GM23338 (cell line): ENCODE measurements at regions not wholly inside any gene's neighbourhood (a gene's known extent, or its start where the extent isn't known, plus 50 kb on each side); places are given as distances from the start of the nearest gene placed in this dataset.

Experiments
- ATAC-seq: fragments of 200-7000 bp; cut with Tn5 transposase; 3 replicates; pipeline ENCODE4 v1.9.1; 2020
- DNase-seq: peaks from one replicate; pipeline ENCODE4 v3.0.0-alpha.2; 2015; ENCODE audit warnings: low spot score
- H2AFZ ChIP-seq: fragments of 200-600 bp; sonication (generic); 2 replicates; pipeline ENCODE4 v1.8.0; 2016; ENCODE audit warnings: antibody characterized with exemption, mild to moderate bottlenecking, moderate library complexity
- H3F3A ChIP-seq: fragments of 200-600 bp; sonication (generic); replicated peaks from 2 replicates; pipeline ENCODE4 v1.8.0; 2017; ENCODE audit warnings: antibody characterized with exemption, mixed run types, low read depth
- H3K27ac ChIP-seq: fragments of 200-600 bp; sonication (generic); 2 replicates; pipeline ENCODE4 v1.6.1; 2016; ENCODE audit warnings: low read depth
- H3K27me3 ChIP-seq: fragments of 200-600 bp; sonication (generic); 2 replicates; pipeline ENCODE4 v1.8.0; 2016; ENCODE audit warnings: mild to moderate bottlenecking, mixed run types, moderate library complexity; ENCODE audit not compliant: insufficient read depth
- H3K36me3 ChIP-seq: fragments of 200-600 bp; sonication (generic); 2 replicates; pipeline ENCODE4 v1.8.0; 2016; ENCODE audit warnings: mild to moderate bottlenecking; ENCODE audit not compliant: insufficient read depth
- H3K4me1 ChIP-seq: fragments of 200-600 bp; sonication (generic); 2 replicates; pipeline ENCODE4 v1.8.0; 2016; ENCODE audit warnings: mild to moderate bottlenecking, moderate library complexity; ENCODE audit not compliant: insufficient read depth
- H3K4me2 ChIP-seq: fragments of 200-600 bp; sonication (generic); 2 replicates; pipeline ENCODE4 v1.7.1; 2017; ENCODE audit warnings: mixed run types
- H3K4me3 ChIP-seq: fragments of 200-600 bp; sonication (generic); 2 replicates; pipeline ENCODE4 v1.6.1; 2016; ENCODE audit warnings: mixed run types
- H3K79me2 ChIP-seq: fragments of 200-600 bp; sonication (generic); replicated peaks from 2 replicates; pipeline ENCODE4 v1.8.0; 2017; ENCODE audit warnings: mild to moderate bottlenecking; ENCODE audit not compliant: insufficient read depth
- H3K9me2 ChIP-seq: fragments of 200-600 bp; sonication (generic); 2 replicates; pipeline ENCODE4 v1.8.0; 2017; ENCODE audit not compliant: insufficient read depth
- H4K20me1 ChIP-seq: fragments of 200-600 bp; sonication (generic); replicated peaks from 2 replicates; pipeline ENCODE4 v1.8.0; 2017; ENCODE audit warnings: mild to moderate bottlenecking; ENCODE audit not compliant: insufficient read depth
- H3K27ac Mint-ChIP-seq: 2 replicates; pipeline ENCODE4 v1.8.0; 2020; ENCODE audit warnings: inconsistent platforms, mild to moderate bottlenecking, moderate library complexity, mixed read lengths
- H3K27me3 Mint-ChIP-seq: 3 replicates; pipeline ENCODE4 v1.8.0; 2022; ENCODE audit warnings: low read depth, mild to moderate bottlenecking, moderate library complexity, mixed read lengths, inconsistent platforms; ENCODE audit not compliant: insufficient read depth, poor library complexity
- H3K36me3 Mint-ChIP-seq: 3 replicates; pipeline ENCODE4 v1.8.0; 2021; ENCODE audit warnings: low read depth, mild to moderate bottlenecking, inconsistent platforms, moderate library complexity, mixed read lengths
- H3K4me1 Mint-ChIP-seq: 3 replicates; pipeline ENCODE4 v1.8.0; 2020; ENCODE audit warnings: mild to moderate bottlenecking, inconsistent platforms, mixed read lengths
- H3K4me3 Mint-ChIP-seq: 3 replicates; pipeline ENCODE4 v1.8.0; 2021; ENCODE audit warnings: moderate library complexity, mild to moderate bottlenecking, inconsistent platforms, mixed read lengths
- H3K9me3 Mint-ChIP-seq: 3 replicates; pipeline ENCODE4 v1.8.0; 2020; ENCODE audit warnings: moderate library complexity, mild to moderate bottlenecking, inconsistent platforms, mixed read lengths
- CREB1 ChIP-seq: fragments of 250-450 bp; sonication (Bioruptor Pico); IDR thresholded peaks from 2 replicates; pipeline ENCODE4 v1.5.0; 2020; ENCODE audit warnings: low read depth, mild to moderate bottlenecking, moderate library complexity
- CTCF ChIP-seq, 2 experiments: fragments of 200-600 bp in 1 of 2; sonication (generic) in 1 of 2; conservative IDR thresholded peaks; 2 replicates each; pipeline versions ENCODE4 v1.5.1 to v1.6.1; 2016 to 2017; ENCODE audit warnings: antibody characterized with exemption in 2 of 2, low read depth in 2 of 2, mild to moderate bottlenecking in 2 of 2, moderate library complexity in 1 of 2
- JUNB ChIP-seq: IDR thresholded peaks from one replicate; pipeline ENCODE4 v1.6.1; 2016; ENCODE audit warnings: antibody characterized with exemption; ENCODE audit not compliant: unreplicated experiment
- NANOG ChIP-seq: IDR thresholded peaks from 2 replicates; pipeline ENCODE4 v1.6.1; 2016; ENCODE audit warnings: antibody characterized with exemption, borderline replicate concordance
- POLR2AphosphoS5 ChIP-seq: IDR thresholded peaks from 2 replicates; pipeline ENCODE4 v1.6.1; 2016; ENCODE audit warnings: antibody characterized with exemption, low read depth
- STAT1 ChIP-seq: IDR thresholded peaks from one replicate; pipeline ENCODE4 v1.6.1; 2016; ENCODE audit warnings: antibody characterized with exemption; ENCODE audit not compliant: unreplicated experiment
- ZNF331 ChIP-seq: fragments of 250-450 bp; sonication (Bioruptor Pico); IDR thresholded peaks from 2 replicates; pipeline ENCODE4 v1.5.0; 2020; ENCODE audit warnings: low read depth, mild to moderate bottlenecking, moderate library complexity
- ZNF462 ChIP-seq: fragments of 250-450 bp; sonication (Bioruptor Pico); IDR thresholded peaks from 2 replicates; pipeline ENCODE4 v1.5.0; 2020; ENCODE audit warnings: mild to moderate bottlenecking, moderate library complexity
- TF ChIP-seq, protein P1 (sequence below): IDR thresholded peaks from 2 replicates; pipeline ENCODE4 v1.6.1; 2016; ENCODE audit warnings: antibody characterized with exemption

DNA sequence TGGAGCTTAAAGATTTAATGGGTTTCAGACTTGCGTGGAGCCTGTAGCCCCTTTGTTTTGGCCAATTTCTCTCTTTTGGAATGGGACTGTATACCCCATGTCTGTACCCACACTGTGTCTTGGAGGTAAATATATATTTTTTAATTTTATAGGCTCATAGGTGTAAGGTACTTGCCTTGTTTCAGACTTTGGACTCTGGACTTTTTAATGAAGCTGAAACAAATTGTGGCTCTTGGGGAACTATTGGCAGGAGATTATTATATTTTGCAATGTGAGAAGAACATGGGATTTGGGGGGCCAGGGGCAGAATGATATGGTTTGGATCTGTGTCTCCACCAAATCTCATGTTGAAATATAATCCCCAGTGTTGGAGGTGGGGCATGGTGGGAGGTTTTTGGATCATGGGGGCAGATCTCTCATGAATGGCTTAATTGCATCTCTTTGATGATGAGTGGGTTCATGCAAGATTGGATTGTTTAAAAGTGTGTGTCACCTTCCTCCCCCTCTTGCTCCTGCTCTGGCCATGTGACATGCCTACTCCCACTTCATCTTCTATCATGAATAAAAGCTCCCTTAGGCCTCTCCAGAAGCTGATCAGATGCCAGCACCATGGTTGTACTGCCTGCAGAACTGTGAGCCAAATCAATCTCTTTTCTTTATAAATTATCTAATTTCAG lies 74.1 kb upstream of the ARHGAP20 start:
- Mint-ChIP-seq H3K27me3 (no peaks in the 10 kb centered on the region), H3K4me3 (no peak overlapping the region), H3K4me1 (no peaks in the 10 kb centered on the region), H3K27ac (no peak overlapping the region), H3K36me3 (peaks cover 10% of the 10 kb centered on the region; the same call in 1 of the 3 replicates), H3K9me3 (peaks cover 22% of the 10 kb centered on the region)
- Histone ChIP-seq H3F3A (no peaks in the 10 kb centered on the region), H3K36me3 (no peaks in the 10 kb centered on the region), H3K4me3 (no peak overlapping the region), H3K79me2 (no peaks in the 10 kb centered on the region), H3K27me3 (no peaks in the 10 kb centered on the region), H4K20me1 (no peaks in the 10 kb centered on the region), H3K4me1 (no peaks in the 10 kb centered on the region), H2AFZ (no peak overlapping the region), H3K27ac (no peak overlapping the region), H3K9me2 (peaks cover 4% of the 10 kb centered on the region; the same call in 1 of the 2 replicates), H3K4me2 (no peak overlapping the region)
- ATAC-seq (no peak), DNase-seq (no peak)
- TF ChIP-seq STAT1 (no peak), CREB1 (CRISPR knock-in tag) (no peak), POLR2AphosphoS5 (no peak), JUNB (no peak), ZNF331 (CRISPR knock-in tag) (no peak), NANOG (no peak), CTCF (conservative IDR thresholded peaks at IDR 0.05; ENCODE audit: low read depth in 2 of 2) (no peak), ZNF462 (CRISPR knock-in tag) (no peak)
- TF ChIP-seq, protein P1, sequence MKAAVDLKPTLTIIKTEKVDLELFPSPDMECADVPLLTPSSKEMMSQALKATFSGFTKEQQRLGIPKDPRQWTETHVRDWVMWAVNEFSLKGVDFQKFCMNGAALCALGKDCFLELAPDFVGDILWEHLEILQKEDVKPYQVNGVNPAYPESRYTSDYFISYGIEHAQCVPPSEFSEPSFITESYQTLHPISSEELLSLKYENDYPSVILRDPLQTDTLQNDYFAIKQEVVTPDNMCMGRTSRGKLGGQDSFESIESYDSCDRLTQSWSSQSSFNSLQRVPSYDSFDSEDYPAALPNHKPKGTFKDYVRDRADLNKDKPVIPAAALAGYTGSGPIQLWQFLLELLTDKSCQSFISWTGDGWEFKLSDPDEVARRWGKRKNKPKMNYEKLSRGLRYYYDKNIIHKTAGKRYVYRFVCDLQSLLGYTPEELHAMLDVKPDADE = no peak
